ENCODE measurements at regions not wholly inside any gene's neighbourhood (a gene's known extent, or its start where the extent isn't known, plus 50 kb on each side); places are given as distances from the start of the nearest gene placed in this dataset.

DNA sequence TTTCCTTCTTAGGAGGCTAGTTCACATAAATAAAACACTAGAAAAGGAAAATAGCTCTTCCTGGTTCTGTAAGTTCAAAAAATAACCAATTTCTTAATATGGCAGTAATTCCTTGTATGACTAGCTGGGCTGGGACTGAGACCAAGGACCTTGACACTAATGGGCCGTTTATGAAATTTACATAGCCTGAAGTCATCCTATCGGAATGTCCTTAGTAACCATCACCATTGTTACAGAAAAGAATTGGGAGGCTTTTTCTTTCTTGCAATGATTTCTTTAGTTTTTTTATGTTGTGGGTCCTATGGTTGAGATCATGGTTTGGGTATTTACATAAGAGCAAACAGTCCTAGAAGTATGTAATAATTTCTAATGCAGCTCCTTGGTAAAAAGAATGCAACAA is 87.1 kb upstream of the HDAC9 start:
- TF ChIP-seq FOS (IDR thresholded peaks at IDR 0.05; ENCODE audit: borderline replicate concordance, extremely low read depth, insufficient read length) (no peak), TAF1 (IDR thresholded peaks at IDR 0.05; ENCODE audit: borderline replicate concordance, low read depth, low read length) (no peak), TARDBP (IDR thresholded peaks at IDR 0.05; ENCODE audit: borderline replicate concordance) (no peak), TCF12 (IDR thresholded peaks at IDR 0.05; ENCODE audit: low read depth, low read length) (no peak), CHD1 (IDR thresholded peaks at IDR 0.05; ENCODE audit: low read depth, low read length) (no peak)
- TF ChIP-seq, protein P1, sequence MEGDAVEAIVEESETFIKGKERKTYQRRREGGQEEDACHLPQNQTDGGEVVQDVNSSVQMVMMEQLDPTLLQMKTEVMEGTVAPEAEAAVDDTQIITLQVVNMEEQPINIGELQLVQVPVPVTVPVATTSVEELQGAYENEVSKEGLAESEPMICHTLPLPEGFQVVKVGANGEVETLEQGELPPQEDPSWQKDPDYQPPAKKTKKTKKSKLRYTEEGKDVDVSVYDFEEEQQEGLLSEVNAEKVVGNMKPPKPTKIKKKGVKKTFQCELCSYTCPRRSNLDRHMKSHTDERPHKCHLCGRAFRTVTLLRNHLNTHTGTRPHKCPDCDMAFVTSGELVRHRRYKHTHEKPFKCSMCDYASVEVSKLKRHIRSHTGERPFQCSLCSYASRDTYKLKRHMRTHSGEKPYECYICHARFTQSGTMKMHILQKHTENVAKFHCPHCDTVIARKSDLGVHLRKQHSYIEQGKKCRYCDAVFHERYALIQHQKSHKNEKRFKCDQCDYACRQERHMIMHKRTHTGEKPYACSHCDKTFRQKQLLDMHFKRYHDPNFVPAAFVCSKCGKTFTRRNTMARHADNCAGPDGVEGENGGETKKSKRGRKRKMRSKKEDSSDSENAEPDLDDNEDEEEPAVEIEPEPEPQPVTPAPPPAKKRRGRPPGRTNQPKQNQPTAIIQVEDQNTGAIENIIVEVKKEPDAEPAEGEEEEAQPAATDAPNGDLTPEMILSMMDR (IDR thresholded peaks at IDR 0.05 in 2 of 3, conservative IDR thresholded peaks at IDR 0.05 in 1 of 3; ENCODE audit: control insufficient read depth in 2 of 3, extremely low read depth in 1 of 3, insufficient read depth in 1 of 3, low read depth in 3 of 3, low read length in 3 of 3) = no peak
